ENCODE measurements at regions not wholly inside any gene's neighbourhood (a gene's known extent, or its start where the extent isn't known, plus 50 kb on each side); places are given as distances from the start of the nearest gene placed in this dataset.

- Mint-ChIP-seq H3K9me3 (ENCODE audit: low read depth) (no peaks in the 10 kb centered on the region), H3K36me3 (ENCODE audit: insufficient read depth) (no peaks in the 10 kb centered on the region), H3K4me3 (ENCODE audit: low read depth) (no peak overlapping the region), H3K27me3 (no peaks in the 10 kb centered on the region), H3K4me1 (ENCODE audit: low read depth) (peaks cover 8% of the 10 kb centered on the region), H3K27ac (no peak overlapping the region)
- no peak for TF ChIP-seq CTCF (IDR thresholded peaks at IDR 0.05; ENCODE audit: unreplicated experiment)
- DNase-seq (ENCODE audit: low spot score, unreplicated experiment), result no peak
These were observed 1308.2 kb upstream of the EPHA6 start for GRCh38 chr3:95506174-95506573.

- H3K27me3 Mint-ChIP-seq, result no peaks in the 10 kb centered on the region
- peaks cover 12% of the 10 kb centered on the region for H3K4me1 Mint-ChIP-seq (ENCODE audit: low read depth)
- no peaks in the 10 kb centered on the region for H3K36me3 Mint-ChIP-seq (ENCODE audit: insufficient read depth)
- no peaks in the 10 kb centered on the region for H3K9me3 Mint-ChIP-seq (ENCODE audit: low read depth)
- no peak for DNase-seq (ENCODE audit: low spot score, unreplicated experiment)
- TF ChIP-seq CTCF (IDR thresholded peaks at IDR 0.05; ENCODE audit: unreplicated experiment), result no peak
- H3K27ac Mint-ChIP-seq, result no peak overlapping the region
- no peak overlapping the region for H3K4me3 Mint-ChIP-seq (ENCODE audit: low read depth)
These were observed 1306.3 kb upstream of the EPHA6 start for GRCh38 chr3:95508124-95508523.

- Mint-ChIP-seq H3K4me1 (ENCODE audit: low read depth) (peaks cover 14% of the 10 kb centered on the region), H3K36me3 (ENCODE audit: insufficient read depth) (no peaks in the 10 kb centered on the region), H3K4me3 (ENCODE audit: low read depth) (no peak overlapping the region), H3K27me3 (no peaks in the 10 kb centered on the region), H3K27ac (no peak overlapping the region), H3K9me3 (ENCODE audit: low read depth) (no peaks in the 10 kb centered on the region)
- DNase-seq (ENCODE audit: low spot score, unreplicated experiment), result no peak
- TF ChIP-seq CTCF (IDR thresholded peaks at IDR 0.05; ENCODE audit: unreplicated experiment), result no peak
These were observed 1302.6 kb upstream of the EPHA6 start for GRCh38 chr3:95511828-95512227.

GRCh38 chr3:95514260-95514659 lies 1300.1 kb upstream of the EPHA6 start:
- Mint-ChIP-seq H3K4me1 (ENCODE audit: low read depth) (peaks cover 13% of the 10 kb centered on the region), H3K4me3 (ENCODE audit: low read depth) (no peak overlapping the region), H3K27ac (no peak overlapping the region), H3K9me3 (ENCODE audit: low read depth) (no peaks in the 10 kb centered on the region), H3K36me3 (ENCODE audit: insufficient read depth) (no peaks in the 10 kb centered on the region), H3K27me3 (no peaks in the 10 kb centered on the region)
- no peak for TF ChIP-seq CTCF (IDR thresholded peaks at IDR 0.05; ENCODE audit: unreplicated experiment)
- no peak for DNase-seq (ENCODE audit: low spot score, unreplicated experiment)

- TF ChIP-seq CTCF (IDR thresholded peaks at IDR 0.05; ENCODE audit: unreplicated experiment), result no peak
- no peaks in the 10 kb centered on the region for H3K36me3 Mint-ChIP-seq (ENCODE audit: insufficient read depth)
- H3K27ac Mint-ChIP-seq, result no peak overlapping the region
- H3K9me3 Mint-ChIP-seq (ENCODE audit: low read depth), result peaks cover 7% of the 10 kb centered on the region
- no peak for DNase-seq (ENCODE audit: low spot score, unreplicated experiment)
- no peaks in the 10 kb centered on the region for H3K27me3 Mint-ChIP-seq
- no peak overlapping the region for H3K4me3 Mint-ChIP-seq (ENCODE audit: low read depth)
- H3K4me1 Mint-ChIP-seq (ENCODE audit: low read depth), result peaks cover 1% of the 10 kb centered on the region
These were observed 1293.0 kb upstream of the EPHA6 start for GRCh38 chr3:95521396-95521795.

Measured in progenitor cell of endocrine pancreas (in vitro differentiated cells).